ENCODE measurements at regions not wholly inside any gene's neighbourhood (a gene's known extent, or its start where the extent isn't known, plus 50 kb on each side); places are given as distances from the start of the nearest gene placed in this dataset.

DNA sequence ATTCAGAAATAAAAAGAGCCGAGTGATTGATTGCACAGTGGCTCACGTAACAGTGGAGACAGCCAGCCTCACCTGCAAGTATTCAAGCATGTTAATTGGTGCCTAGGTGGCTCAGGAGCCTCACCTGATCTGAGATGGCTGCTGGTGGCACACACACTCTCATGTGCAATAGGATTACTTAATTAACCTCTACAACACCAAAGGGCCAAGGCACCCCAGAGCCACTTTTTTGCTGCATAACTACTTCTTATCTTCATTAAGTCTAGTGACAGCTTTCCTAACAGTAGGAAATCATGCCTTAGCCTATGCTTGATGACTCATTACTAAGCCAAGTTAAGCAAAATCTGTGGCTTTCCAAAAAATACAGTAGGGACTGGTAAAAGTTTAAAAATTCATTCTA, 117.3 kb upstream of the NOCT start:
- Histone ChIP-seq H3K4me3 (no peak overlapping the region), H3K36me3 (no peaks in the 10 kb centered on the region), H3K9me3 (no peaks in the 10 kb centered on the region), H3K4me1 (peaks cover 3 to 7% of the 10 kb centered on the region in 2 donors), H3K27me3 (no peaks in the 10 kb centered on the region), H3K27ac (no peak overlapping the region)
- intact Hi-C loops (cut with DNase I), result no loop called here
- no peak for DNase-seq
- peak; percentile 9 for ATAC-seq
- TF ChIP-seq, protein P1, sequence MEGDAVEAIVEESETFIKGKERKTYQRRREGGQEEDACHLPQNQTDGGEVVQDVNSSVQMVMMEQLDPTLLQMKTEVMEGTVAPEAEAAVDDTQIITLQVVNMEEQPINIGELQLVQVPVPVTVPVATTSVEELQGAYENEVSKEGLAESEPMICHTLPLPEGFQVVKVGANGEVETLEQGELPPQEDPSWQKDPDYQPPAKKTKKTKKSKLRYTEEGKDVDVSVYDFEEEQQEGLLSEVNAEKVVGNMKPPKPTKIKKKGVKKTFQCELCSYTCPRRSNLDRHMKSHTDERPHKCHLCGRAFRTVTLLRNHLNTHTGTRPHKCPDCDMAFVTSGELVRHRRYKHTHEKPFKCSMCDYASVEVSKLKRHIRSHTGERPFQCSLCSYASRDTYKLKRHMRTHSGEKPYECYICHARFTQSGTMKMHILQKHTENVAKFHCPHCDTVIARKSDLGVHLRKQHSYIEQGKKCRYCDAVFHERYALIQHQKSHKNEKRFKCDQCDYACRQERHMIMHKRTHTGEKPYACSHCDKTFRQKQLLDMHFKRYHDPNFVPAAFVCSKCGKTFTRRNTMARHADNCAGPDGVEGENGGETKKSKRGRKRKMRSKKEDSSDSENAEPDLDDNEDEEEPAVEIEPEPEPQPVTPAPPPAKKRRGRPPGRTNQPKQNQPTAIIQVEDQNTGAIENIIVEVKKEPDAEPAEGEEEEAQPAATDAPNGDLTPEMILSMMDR (IDR thresholded peaks at IDR 0.05), result no peak

DNA sequence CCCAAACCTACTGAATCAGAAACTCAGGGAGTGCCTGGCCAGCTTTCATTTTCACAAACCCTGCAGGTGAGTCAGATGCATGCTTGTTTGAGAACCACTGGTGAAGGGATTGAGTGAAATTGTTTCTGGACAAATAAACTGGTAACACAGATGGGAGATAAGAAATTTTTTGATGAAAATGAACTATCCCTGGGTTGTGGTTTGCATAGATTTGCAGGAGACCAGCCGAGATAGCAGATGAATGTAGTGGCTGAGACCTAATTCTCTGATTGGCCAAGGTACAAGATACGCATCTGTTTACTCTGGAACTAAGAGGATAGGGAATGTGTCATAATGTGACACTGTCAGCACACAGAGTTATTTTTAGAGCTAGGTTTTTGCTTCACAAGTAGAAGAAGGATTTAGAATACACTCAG, 117.8 kb upstream of the NOCT start:
- Histone ChIP-seq H3K27ac (no peak overlapping the region), H3K4me3 (no peak overlapping the region), H3K4me1 (peaks cover 3 to 7% of the 10 kb centered on the region in 2 donors), H3K27me3 (no peaks in the 10 kb centered on the region), H3K9me3 (no peaks in the 10 kb centered on the region), H3K36me3 (no peaks in the 10 kb centered on the region)
- ATAC-seq (peak; percentile 57), DNase-seq (no peak)
- intact Hi-C loops (cut with DNase I), result no loop called here
- TF ChIP-seq, protein P1 (IDR thresholded peaks at IDR 0.05), result no peak

- intact Hi-C loops (cut with DNase I), result no loop called here
- Histone ChIP-seq H3K4me1 (peaks cover 3 to 7% of the 10 kb centered on the region in 2 donors), H3K4me3 (no peak overlapping the region), H3K27me3 (no peaks in the 10 kb centered on the region), H3K27ac (no peak overlapping the region), H3K36me3 (no peaks in the 10 kb centered on the region), H3K9me3 (no peaks in the 10 kb centered on the region)
- no peak for DNase-seq
- ATAC-seq, result peak; percentile 78
- TF ChIP-seq, protein P1 (IDR thresholded peaks at IDR 0.05), result no peak
These were observed 120.9 kb upstream of the NOCT start for GRCh38 chr4:138894709-138895108.

GRCh38 chr4:138894011-138894410, 121.6 kb upstream of the NOCT start:
- intact Hi-C loops (cut with DNase I), result no loop called here
- TF ChIP-seq, protein P1 (IDR thresholded peaks at IDR 0.05), result no peak
- H3K9me3 ChIP-seq, result no peaks in the 10 kb centered on the region
- H3K4me1 ChIP-seq, result peaks cover 3 to 7% of the 10 kb centered on the region in 2 donors
- no peaks in the 10 kb centered on the region for H3K27me3 ChIP-seq
- ATAC-seq, result no peak
- DNase-seq, result no peak
- H3K4me3 ChIP-seq, result no peak overlapping the region
- H3K36me3 ChIP-seq, result no peaks in the 10 kb centered on the region
- no peak overlapping the region for H3K27ac ChIP-seq

- H3K27me3 ChIP-seq, result no peaks in the 10 kb centered on the region
- TF ChIP-seq, protein P1 (IDR thresholded peaks at IDR 0.05), result no peak
- H3K36me3 ChIP-seq, result no peaks in the 10 kb centered on the region
- no peak overlapping the region for H3K27ac ChIP-seq
- no peaks in the 10 kb centered on the region for H3K9me3 ChIP-seq
- DNase-seq (no peak), ATAC-seq (no peak)
- intact Hi-C loops (cut with DNase I), result no loop called here
- H3K4me1 ChIP-seq, result peaks cover 0 to under 1% of the 10 kb centered on the region in 2 donors
- H3K4me3 ChIP-seq, result no peak overlapping the region
These were observed 122.8 kb upstream of the NOCT start for GRCh38 chr4:138892483-138893407.

All from left lung (tissue), 4 donors.